HG02759 (cell line): ENCODE measurements at regions not wholly inside any gene's neighbourhood (a gene's known extent, or its start where the extent isn't known, plus 50 kb on each side); places are given as distances from the start of the nearest gene placed in this dataset.

ENCODE experiments used
- ATAC-seq: cut with Tn5 transposase; IDR thresholded peaks from one replicate; pipeline ENCODE4 v1.9.1; 2021; ENCODE audit warnings: mild to moderate bottlenecking, moderate library complexity; ENCODE audit not compliant: unreplicated experiment

GRCh38 chr5:32984851-32985610 is 273.9 kb downstream of the NPR3 start:
- no peak for ATAC-seq

DNA sequence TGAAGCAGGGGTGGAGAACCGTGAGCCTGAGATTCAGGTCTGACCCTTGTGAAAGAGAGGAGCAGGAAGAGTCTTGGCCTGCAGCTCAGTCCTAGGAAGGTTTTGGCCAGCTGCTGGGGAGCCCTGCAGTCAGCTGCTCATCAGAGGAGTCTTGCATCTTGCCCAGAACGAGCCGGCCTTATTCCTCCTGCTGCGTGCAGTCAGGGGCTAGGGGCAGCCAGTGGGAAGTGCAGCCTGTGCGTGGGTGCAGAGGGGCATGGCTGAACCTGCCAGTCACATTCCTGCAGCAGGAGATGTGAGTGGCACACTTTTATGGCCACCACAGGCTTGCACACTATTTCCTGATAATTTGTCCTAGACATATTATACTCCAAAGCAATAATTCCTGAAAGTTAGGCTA is 278.7 kb downstream of the NPR3 start:
- ATAC-seq = no peak

DNA sequence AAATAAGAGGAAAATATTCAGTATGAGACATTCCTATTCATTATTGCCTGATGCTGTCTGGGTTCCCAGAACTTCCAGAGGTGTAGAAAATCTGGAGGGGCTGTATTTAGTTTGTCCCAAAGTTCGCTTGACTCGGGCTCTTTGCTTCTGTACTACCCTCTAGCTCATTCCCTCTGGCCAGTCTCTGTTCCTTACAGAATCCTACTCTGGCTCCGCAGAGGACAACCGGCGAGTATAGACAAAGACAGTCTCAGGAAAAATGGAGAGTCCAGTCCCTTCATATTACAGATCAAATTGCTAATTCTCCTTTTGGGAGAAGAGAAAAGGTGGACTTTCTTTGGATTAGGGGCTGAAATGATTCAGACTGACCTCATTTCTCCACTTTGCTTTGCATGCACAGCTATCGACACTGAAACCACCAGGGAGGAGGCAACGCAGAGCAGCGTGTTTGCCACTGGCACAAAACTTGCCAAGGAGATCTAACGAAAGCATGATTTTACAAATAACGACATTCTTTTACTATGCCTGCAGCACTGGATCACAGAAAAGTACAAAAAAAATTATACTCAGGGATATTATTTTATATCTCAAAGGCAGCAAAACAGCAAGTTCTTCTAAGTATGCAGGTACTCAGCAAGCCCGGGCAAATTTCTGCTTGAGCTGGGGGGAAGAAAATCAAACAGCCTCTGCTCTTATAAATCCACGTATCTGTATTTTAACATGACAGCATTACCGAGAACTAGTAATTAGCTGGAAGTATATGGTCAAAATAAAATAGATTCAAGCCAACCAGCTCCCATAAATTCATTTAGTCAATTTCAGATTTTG is 279.7 kb downstream of the NPR3 start:
- ATAC-seq = no peak

DNA sequence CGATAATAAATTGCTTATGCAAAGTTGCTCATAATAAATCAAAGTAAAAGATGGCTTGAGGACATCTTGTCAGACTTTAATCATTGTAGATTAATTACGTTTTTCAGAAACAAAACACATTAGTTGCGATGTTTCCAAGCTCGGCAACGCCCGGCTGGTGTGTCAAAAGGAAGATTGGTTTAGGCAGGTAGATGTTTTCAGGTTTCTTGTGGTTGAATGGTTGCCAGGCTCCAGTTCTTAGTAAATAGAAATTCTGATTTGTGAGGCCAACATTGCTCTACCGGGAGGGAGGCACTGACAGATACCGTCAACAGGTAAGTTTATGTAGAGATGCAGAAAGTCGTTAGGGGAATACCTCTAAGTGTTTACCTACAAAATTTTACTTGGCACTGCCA is 280.3 kb downstream of the NPR3 start:
- ATAC-seq = no peak

GRCh38 chr5:32996336-32996735 is 285.2 kb downstream of the NPR3 start:
- ATAC-seq = no peak

- no peak for ATAC-seq
Observed at GRCh38 chr5:33008751-33009418, 297.8 kb downstream of the NPR3 start.

GRCh38 chr5:33010846-33011245 is 299.7 kb downstream of the NPR3 start:
- no peak for ATAC-seq

GRCh38 chr5:33011801-33012200 is 300.7 kb downstream of the NPR3 start:
- no peak for ATAC-seq

- ATAC-seq = no peak
Observed at GRCh38 chr5:33023649-33024048, 312.5 kb downstream of the NPR3 start.

GRCh38 chr5:33032271-33033070 is 321.4 kb downstream of the NPR3 start:
- no peak for ATAC-seq

GRCh38 chr5:33033516-33033915 is 322.4 kb downstream of the NPR3 start:
- ATAC-seq = no peak

DNA sequence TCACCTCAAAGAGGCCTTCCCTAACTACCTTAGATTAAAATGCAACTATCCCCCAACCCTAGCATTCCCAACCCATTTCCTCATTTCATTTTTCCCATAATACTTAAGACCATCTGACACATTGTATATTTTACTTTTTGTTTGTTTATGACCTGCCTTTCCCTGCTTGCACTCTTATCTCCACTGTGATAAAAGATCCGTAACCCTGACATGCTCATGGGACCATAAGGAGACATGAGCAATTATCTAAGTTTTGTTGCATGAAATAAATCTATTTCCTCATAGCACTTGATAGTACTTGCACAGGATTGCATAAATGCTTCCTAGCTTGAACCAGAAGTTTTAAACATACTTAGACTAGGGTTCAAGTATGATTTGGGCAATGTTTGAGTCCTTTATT is 323.7 kb downstream of the NPR3 start:
- no peak for ATAC-seq

- no peak for ATAC-seq
Observed at GRCh38 chr5:33035851-33036527, 324.9 kb downstream of the NPR3 start.

DNA sequence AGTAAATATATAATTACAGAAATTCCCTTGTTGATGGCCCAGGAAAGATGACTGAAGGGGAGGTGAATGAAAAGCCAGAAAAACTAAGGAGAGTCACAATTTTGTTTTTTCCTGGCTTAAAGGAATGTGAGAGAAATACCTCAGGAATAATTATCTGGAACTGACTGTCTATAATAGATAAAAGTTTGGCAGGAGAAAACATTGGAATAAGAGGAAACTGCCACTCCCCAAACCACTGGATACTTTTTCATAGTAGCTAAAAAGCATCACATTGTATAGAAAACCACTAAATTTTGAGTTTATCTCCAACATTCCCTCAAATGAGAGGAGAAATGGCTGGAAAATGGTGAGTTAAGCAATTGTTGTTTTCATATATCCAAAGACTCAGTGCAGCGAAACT is 326.0 kb downstream of the NPR3 start:
- ATAC-seq = no peak

- ATAC-seq = no peak
Observed at GRCh38 chr5:33041586-33041985, 330.5 kb downstream of the NPR3 start.

GRCh38 chr5:33043343-33043997 is 332.3 kb downstream of the NPR3 start:
- no peak for ATAC-seq

GRCh38 chr5:33046091-33046490 is 335.0 kb downstream of the NPR3 start:
- no peak for ATAC-seq

DNA sequence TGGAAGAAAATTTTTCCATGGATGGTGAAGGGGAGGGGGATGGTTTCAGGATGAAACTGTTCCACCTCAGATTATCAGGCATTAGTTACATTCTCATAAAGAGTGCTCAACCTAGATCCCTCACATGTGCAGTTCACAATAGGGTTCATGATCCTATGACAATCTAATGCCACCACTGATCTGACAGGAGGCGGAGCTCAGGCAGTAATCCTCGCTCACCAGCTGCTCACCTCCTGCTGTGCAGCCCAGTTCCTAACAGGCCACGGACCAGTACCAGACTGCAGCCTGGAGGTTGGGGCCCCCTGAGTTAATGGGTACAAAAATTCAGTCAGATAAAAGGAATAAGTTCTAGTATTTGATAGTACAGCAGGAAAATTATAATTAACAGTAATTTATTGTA is 337.2 kb downstream of the NPR3 start:
- no peak for ATAC-seq

DNA sequence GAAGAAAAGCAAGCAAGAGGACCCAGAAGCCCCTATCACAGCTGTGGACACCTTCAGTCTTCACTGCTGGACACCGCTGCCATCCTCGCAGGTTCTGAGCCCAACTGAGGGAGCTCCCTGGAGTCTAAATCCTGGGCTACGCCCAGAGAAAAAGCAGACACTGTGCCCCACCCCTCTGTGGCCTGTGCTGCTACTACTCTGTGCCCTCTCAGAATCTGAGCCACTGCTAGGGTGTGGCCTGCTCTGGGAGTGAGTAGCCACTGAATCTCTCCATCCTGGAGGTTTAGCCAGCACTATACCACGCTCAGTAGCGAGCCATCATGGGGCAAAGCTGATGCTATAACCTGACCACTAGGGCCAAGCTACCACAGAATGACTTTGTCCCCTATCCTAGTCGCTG is 338.2 kb downstream of the NPR3 start:
- ATAC-seq = no peak

DNA sequence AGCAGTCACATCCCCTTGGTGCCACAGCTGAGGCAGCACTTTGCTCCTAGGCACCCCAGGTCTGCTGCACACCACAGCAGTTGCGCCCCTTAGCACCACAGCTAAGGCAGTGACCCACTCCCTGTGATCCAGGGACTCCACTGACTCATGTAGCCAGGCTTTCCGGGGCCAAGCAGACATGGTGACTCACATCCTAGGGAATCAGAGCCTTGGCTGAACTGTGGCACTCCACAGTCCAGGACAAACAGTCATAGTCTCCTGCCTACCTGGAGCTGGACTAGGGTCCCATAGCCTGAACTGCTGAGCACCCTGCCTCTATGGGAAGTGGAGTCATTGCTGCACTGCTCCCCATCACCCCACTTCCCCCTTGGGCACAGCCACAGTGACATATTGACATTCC is 338.7 kb downstream of the NPR3 start:
- ATAC-seq = no peak
